ENCODE measurements at regions not wholly inside any gene's neighbourhood (a gene's known extent, or its start where the extent isn't known, plus 50 kb on each side); places are given as distances from the start of the nearest gene placed in this dataset.

DNA sequence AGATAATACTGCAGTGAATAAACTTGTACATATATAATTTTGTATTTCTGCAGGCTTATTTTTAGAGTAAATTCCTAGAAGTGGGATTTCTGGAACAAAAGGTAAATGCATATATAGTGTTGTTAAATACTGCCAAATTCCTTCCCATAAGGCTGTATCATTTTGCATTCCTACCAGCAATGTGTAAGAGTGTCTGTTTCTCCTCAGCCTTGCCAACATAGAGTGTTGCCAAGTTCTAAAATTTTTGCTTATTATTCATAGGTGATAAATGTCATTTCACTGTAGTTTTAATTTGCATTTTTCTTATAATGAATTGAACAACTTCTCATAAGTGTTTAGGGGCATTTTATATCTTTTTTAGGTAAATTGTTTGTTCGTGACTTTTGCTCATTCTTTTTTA lies 174.2 kb upstream of the ZBED5 start:
- TF ChIP-seq, protein P1, sequence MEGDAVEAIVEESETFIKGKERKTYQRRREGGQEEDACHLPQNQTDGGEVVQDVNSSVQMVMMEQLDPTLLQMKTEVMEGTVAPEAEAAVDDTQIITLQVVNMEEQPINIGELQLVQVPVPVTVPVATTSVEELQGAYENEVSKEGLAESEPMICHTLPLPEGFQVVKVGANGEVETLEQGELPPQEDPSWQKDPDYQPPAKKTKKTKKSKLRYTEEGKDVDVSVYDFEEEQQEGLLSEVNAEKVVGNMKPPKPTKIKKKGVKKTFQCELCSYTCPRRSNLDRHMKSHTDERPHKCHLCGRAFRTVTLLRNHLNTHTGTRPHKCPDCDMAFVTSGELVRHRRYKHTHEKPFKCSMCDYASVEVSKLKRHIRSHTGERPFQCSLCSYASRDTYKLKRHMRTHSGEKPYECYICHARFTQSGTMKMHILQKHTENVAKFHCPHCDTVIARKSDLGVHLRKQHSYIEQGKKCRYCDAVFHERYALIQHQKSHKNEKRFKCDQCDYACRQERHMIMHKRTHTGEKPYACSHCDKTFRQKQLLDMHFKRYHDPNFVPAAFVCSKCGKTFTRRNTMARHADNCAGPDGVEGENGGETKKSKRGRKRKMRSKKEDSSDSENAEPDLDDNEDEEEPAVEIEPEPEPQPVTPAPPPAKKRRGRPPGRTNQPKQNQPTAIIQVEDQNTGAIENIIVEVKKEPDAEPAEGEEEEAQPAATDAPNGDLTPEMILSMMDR (IDR thresholded peaks at IDR 0.05) = no peak
- TF ChIP-seq POLR2A (IDR thresholded peaks at IDR 0.05) (no peak), EP300 (IDR thresholded peaks at IDR 0.05) (no peak)

All from stomach (tissue), 4 donors.